ENCODE measurements at regions not wholly inside any gene's neighbourhood (a gene's known extent, or its start where the extent isn't known, plus 50 kb on each side); places are given as distances from the start of the nearest gene placed in this dataset.

GRCh38 chr5:174281855-174282254, 236.3 kb downstream of the NSG2 start:
- intact Hi-C loops (cut with DNase I) = no loop called here
- WGBS, 3 donors = 74 to 80% (median 76%) methylated on average over 5 of the region's 5 CpGs
- TF ChIP-seq POLR2A (IDR thresholded peaks at IDR 0.05) (no peak), CTCF (IDR thresholded peaks at IDR 0.05) (no peak), EP300 (IDR thresholded peaks at IDR 0.05) (no peak)
- no peak for DNase-seq
- Histone ChIP-seq H3K27ac (no peak overlapping the region), H3K27me3 (no peaks in the 10 kb centered on the region), H3K4me3 (no peak overlapping the region), H3K36me3 (no peaks in the 10 kb centered on the region), H3K4me1 (ENCODE audit: insufficient read depth) (no peaks in the 10 kb centered on the region), H3K9me3 (no peaks in the 10 kb centered on the region)

GRCh38 chr5:174282391-174282790, 236.9 kb downstream of the NSG2 start:
- Histone ChIP-seq H3K4me1 (ENCODE audit: insufficient read depth) (no peaks in the 10 kb centered on the region), H3K27me3 (no peaks in the 10 kb centered on the region), H3K27ac (no peak overlapping the region), H3K9me3 (no peaks in the 10 kb centered on the region), H3K36me3 (no peaks in the 10 kb centered on the region), H3K4me3 (no peak overlapping the region)
- intact Hi-C loops (cut with DNase I) = no loop called here
- DNase-seq = no peak
- WGBS, 3 donors = 53 to 66% (median 63%) methylated on average over 5 of the region's 5 CpGs
- TF ChIP-seq POLR2A (IDR thresholded peaks at IDR 0.05) = no peak

GRCh38 chr5:174283211-174284005, 237.9 kb downstream of the NSG2 start:
- TF ChIP-seq EP300 (IDR thresholded peaks at IDR 0.05) = no peak
- no peak for TF ChIP-seq POLR2A (IDR thresholded peaks at IDR 0.05)
- no peak for TF ChIP-seq CTCF (IDR thresholded peaks at IDR 0.05)

GRCh38 chr5:174284873-174285272, 239.4 kb downstream of the NSG2 start:
- Histone ChIP-seq H3K9me3 (no peaks in the 10 kb centered on the region), H3K27ac (no peak overlapping the region), H3K4me3 (no peak overlapping the region), H3K4me1 (ENCODE audit: insufficient read depth) (no peaks in the 10 kb centered on the region), H3K36me3 (no peaks in the 10 kb centered on the region), H3K27me3 (no peaks in the 10 kb centered on the region)
- intact Hi-C loops (cut with DNase I) = no loop called here
- TF ChIP-seq EP300 (IDR thresholded peaks at IDR 0.05) (no peak), POLR2A (IDR thresholded peaks at IDR 0.05) (no peak), CTCF (IDR thresholded peaks at IDR 0.05) (no peak)
- no peak for DNase-seq
- WGBS, 3 donors = 62 to 67% (median 67%) methylated on average over 5 of the region's 5 CpGs

More at GRCh38 chr5:174283211-174284005, 237.9 kb downstream of the NSG2 start:
- no peak for DNase-seq
- no peak overlapping the region for H3K27ac ChIP-seq
- no peaks in the 10 kb centered on the region for H3K27me3 ChIP-seq
- WGBS, 3 donors = 88 to 91% (median 90%) methylated on average over 9 of the region's 9 CpGs
- intact Hi-C loops (cut with DNase I) = no loop called here
- H3K36me3 ChIP-seq = no peaks in the 10 kb centered on the region
- H3K4me1 ChIP-seq (ENCODE audit: insufficient read depth) = no peaks in the 10 kb centered on the region
- H3K9me3 ChIP-seq = no peaks in the 10 kb centered on the region
- no peak overlapping the region for H3K4me3 ChIP-seq

GRCh38 chr5:174287761-174288160, 242.3 kb downstream of the NSG2 start:
- 88 to 92% (median 91%) methylated on average over 4 of the region's 4 CpGs for WGBS, 3 donors
- Histone ChIP-seq H3K4me3 (no peak overlapping the region), H3K4me1 (ENCODE audit: insufficient read depth) (no peaks in the 10 kb centered on the region), H3K27ac (no peak overlapping the region), H3K36me3 (no peaks in the 10 kb centered on the region), H3K27me3 (no peaks in the 10 kb centered on the region), H3K9me3 (no peaks in the 10 kb centered on the region)
- TF ChIP-seq POLR2A (IDR thresholded peaks at IDR 0.05) (no peak), CTCF (IDR thresholded peaks at IDR 0.05) (no peak), EP300 (IDR thresholded peaks at IDR 0.05) (no peak)
- intact Hi-C loops (cut with DNase I) = no loop called here
- no peak for DNase-seq
